CD4-positive, alpha-beta T cell treated with Interleukin-1 beta for 1 hour (primary cell): ENCODE measurements at regions not wholly inside any gene's neighbourhood (a gene's known extent, or its start where the extent isn't known, plus 50 kb on each side); places are given as distances from the start of the nearest gene placed in this dataset.

ENCODE experiments used
- DNase-seq, 2 donors: peaks; one replicate each; pipeline ENCODE4 v3.0.0-alpha.2; 2020 to 2022

DNA sequence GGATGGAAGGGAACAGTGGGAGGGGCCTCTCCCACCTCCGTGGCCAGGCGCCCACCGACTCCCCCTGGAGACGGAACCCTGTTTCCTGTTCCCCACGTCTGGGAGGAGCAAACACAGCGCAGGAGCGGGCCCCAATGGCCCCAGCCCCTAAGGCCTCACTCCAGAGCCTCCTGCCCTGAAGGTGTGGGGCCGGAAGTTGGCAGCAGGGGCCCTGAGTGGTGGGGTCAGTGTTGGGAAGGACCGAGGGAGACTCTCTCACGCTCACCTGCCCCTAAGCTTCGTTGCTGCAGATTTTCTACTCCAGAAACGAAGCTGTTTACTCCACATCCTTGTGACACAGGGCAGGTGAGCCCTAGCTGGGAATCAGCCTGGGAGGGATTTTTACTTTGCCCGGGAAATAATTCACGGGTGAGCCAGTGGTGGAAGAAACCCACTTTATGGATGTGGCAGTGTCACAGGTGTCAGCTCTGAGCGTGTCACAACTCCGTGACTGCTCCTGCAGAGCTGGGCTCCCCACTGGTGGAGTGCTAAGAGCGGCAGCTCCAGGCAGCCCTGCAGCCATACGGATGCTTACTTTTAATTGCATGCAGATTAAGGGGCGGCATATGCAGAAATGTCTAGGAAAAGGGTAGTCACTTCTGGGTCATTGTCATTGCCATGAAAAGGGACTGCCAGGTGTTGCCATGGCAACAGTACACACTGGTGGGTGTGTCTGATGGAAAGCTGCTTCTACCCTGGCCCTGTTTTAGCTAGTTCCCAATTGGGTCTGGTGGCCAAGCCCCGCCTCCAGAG is 77.5 kb upstream of the OLFM1 start:
- no peak for DNase-seq

DNA sequence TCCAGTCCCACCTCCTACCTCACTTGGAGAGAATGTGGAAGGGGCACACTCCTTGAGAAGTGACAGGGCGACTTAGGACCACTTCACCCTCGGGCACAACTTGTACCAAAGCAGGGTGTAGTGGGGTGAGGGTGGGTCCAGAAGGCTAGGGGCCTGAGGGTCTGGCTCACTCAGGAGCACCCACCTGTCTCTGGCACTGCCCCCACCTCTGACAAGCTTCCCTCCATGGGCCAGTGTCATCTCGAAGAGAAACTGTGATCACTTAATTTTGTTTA is 76.9 kb upstream of the OLFM1 start:
- DNase-seq: no peak

DNA sequence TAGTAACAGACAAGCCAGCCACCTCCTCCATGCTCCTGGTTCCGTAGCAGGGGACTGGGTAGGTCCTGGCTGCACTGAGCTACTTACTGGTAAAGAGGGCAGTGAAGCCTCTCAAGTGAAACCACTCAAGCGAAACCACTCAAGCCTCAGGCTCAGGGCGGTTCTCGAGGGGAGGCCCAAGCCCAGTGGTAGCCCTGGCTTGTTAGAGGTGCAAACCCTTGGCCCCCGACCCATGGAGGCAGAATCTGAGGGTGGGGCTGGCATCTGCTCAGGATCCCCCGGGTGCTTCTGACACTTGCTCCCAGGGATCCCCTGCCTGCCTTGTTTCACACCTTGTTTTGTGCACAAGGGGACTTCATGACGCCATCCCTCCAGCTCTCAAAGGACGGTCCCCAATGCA is 76.5 kb upstream of the OLFM1 start:
- no peak for DNase-seq

DNA sequence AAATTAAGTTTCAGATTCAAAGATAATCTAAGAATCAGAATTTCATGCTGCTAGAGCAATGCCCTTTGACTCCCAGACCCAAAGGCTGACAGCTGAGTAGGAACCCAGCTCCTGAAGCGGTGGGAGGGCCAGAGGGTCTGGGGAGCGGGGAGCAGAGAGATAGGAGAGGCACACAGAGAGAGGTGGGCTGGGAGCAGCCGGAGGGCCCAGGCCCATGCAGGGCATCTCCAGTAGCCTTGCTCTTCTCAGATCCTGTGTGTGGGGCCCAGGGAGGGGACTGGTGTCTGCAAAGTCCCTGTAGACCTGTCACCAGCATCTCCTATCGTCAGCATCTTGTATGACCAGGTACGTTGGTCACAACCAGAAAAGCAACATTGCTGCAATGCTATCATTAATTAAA is 75.3 kb upstream of the OLFM1 start:
- DNase-seq: no peak

DNA sequence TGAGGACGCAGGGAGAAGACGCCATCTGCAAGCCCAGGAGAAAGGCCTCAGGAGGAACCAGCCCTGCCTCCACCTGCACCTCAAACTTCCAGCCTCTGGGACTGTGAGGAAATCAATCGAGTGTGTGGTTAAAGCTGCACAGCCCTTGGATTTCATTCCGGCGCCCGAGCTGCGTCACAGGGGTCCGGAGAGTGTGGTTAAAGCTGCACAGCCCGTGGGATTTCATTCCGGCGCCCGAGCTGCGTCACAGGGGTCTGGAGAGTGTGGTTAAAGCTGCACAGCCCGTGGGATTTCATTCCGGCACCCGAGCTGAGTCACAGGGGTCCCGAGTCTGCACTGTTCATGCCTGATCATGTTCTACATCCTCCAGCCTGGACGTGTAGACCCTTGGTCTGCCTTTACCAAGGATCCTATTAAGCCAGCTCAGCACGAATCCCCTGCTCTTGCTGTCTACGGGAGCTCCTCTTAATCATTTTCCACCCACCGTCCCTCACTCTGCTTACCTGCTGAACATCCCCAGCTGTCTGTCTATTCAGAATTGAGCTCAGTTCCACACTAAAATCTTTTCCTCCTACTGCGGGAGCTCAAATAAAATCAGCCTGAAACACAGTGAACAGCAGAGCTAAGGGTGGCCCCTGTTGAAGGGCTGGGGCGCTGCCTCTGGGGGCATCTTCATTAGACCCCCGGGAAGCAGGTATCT is 73.0 kb upstream of the OLFM1 start:
- DNase-seq: no peak

DNA sequence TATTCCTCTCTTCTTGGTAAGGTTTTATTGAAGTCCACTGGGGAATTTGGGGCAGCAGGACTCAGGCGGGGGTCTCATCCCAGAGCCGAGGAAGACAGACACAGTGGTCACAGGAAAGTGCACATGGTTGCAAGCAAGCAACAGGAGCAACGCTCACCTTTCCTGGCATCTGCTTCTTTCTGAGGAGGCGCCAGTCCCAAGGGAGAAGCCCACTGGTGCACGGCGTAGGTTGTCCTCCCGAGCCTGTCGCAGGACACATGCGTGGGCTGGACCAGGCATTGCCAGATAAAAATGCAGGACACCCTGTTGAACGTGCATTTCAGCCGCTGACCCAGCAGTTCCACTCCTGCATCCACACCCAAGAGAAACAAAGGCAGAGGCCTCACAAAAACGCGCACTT is 72.4 kb upstream of the OLFM1 start:
- DNase-seq: no peak

DNA sequence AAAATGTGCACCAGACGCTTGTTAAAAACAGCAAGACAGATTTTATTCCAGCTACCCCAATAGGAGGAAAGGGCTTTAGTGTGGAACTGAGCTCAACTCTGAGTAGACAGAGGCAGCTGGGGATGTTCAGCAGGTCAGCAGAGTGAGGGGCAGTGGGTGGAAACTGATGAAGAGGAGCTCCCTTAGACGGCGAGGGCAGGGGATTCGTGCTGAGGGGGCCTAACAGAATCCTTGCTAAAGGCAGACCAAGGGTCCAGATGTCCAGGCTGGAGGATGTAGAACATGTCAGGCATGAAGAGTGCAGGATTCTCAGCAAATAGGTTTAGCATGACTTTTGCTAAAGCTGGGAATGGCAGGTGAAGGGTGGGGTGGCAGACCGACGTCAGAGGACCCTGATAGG is 71.9 kb upstream of the OLFM1 start:
- DNase-seq: no peak

DNA sequence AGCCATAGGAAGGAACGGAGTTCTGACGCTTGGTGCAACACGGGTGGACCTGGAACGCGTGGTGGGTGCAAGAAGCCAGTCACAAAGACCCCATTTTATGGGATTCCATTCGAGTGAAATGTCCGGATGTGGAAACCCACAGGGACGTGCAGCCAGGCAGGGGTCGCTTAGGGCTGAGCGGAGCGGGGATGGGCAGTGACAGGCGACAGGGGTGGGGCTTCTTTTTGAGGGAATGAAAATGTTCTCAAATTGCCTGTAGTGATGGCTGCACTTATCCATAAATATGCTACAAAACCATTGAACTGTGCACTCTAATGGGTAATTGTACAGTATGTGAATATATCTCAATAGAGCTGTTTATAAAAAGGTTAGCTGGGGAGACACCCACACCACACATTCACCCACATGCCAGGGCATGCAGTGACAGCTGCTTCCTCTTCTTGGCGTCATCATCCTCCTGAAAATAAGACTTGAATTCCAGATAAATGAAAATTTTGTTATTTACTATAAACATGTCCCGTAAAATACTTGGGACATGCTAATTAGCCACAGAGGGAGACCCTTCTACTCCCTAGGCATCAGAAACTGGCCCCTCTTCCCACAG is 71.3 kb upstream of the OLFM1 start:
- DNase-seq: no peak

DNA sequence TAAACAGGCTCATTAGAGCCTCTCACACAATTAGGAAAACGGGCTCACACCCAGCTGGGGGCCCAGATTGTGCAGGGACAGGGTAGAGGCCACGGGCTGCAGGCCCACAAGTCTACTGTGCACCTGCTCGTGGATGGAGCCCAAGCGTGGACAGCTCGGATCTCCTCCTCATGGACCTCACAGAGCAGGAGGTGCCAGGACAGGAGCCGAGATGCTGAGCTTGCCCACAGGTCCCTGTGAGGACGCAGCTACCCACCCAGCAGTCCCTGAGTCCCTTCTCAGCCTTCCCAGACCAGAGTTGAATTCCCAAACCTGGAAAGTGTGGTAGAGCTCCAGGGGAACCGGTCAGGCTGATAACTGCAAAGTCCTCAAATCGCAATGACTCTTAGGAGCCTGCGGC is 70.6 kb upstream of the OLFM1 start:
- DNase-seq: no peak

DNA sequence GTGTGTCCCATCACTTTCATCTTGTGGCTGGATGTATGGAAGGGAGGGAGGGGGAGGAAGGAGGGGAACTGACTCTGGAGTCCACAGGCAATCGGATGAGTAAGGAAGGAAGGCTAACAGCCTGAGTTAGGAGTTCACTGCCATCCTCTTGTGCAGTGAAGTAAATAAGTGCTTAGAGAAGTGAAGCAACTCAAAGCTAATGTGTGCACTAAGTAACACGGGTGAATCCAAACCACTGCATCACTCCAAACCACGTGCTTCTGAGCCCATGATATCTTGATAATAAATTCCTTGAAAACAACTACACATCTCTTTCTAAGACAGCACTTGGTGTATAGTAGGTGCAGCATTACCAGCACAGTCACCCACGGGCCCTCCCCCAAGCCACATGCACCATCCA is 69.6 kb upstream of the OLFM1 start:
- no peak for DNase-seq

DNA sequence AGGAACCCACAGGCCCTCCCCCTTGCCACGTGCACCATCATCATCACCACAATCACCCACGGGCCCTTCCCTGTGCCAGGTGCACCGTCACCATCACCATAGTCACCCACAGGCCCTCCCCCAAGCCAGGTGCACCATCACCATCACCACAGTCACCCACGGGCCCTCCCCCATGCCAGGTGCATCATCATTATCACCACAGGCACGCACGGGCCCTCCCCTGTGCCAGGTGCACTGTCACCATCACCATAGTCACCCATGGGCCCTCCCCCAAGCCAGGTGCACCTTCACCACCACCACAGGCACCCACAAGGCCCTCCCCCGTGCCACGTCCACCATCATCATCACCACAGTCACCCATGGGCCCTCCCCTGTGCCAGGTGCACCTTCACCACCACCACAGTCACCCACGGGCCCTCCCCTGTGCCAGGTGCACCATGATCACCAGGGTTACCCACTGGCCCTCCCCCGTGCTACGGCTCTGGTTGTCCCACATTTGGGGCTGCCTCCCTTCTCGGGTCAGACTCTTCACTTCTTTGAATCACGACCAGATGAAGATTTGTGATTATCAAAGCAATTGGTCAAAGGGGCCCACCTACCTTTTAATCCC is 69.1 kb upstream of the OLFM1 start:
- DNase-seq: no peak

DNA sequence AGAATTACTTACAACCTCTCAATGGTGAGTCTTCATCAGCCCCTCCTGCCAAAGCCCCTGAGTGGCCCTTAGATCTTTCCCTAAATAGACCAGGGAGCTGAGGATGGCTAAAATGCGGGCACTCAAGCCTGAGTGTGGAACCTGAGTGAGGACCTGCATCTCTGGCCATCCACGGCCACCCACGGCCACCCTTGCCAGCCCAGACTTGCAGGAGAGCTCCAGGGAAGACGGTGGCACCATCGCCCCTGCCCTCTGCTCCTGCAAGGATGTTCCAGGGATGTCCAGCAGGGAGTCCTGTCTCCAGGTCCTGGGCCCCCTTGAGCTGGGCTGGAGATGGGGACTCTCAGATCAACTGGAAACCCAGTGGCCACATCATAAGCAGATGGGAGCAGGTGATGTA is 68.2 kb upstream of the OLFM1 start:
- DNase-seq: no peak

DNA sequence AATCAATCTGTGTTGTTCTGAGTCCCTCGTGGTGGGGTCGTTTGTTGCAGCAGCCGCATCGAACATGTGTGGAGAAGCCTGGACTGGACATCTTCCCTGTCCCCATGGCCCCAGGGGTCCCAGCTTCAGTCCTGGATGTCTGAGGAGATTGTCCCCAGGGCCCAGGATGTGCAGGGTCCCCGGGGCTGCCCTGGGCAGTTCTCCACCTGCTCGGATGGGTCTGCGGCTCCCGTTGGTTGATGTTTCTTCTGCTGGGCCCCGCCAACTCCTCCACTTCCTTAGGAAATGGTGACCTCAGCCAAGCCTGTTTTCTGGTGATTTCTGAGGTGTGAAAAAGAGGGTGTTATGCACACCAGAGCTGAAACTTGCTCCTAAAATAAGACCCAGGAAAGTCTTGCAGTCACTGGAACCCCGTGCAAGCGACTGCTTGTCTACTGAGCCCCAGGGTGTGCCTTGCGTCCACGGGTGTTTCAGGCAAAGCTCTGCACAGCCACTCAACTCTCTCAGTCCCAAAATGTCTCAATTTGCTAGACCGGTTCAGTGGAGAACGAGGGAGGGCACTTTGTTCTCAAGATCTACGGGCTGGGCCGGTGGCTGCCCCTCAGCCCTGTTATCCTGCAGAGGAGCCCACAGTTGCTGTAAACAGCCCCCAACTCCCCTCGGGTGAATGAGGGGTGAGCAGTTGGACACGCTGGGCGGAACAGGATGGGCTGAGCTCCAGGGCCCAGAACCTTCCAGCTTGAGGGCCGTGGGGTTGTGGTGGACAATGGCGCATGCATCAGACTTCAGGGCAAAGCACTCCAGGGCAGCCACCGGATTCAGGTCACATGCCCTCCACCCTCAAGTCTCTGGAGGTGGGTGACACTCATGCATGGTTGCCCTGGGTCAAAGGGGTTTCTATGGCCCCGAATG is 66.7 kb upstream of the OLFM1 start:
- DNase-seq: no peak

DNA sequence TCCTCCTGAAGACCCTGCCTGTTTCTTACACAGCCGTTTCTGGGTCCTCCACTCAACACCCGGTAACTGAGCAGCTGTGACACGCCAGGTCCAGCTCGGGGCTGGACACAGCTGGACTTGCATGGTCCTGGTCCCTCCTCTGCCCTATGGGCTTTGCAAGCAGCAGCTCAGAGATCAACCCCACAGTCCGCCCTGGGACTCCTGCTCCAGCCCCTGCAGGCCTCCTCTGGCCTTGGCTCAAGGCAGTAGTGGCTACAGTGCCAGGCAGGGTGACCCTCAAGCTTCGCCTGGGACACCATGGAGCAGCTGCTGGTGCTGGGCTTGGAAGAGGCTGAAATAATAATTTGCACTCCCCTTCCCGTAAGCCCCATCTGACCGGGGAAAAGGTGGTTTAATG is 66.1 kb upstream of the OLFM1 start:
- DNase-seq: no peak

DNA sequence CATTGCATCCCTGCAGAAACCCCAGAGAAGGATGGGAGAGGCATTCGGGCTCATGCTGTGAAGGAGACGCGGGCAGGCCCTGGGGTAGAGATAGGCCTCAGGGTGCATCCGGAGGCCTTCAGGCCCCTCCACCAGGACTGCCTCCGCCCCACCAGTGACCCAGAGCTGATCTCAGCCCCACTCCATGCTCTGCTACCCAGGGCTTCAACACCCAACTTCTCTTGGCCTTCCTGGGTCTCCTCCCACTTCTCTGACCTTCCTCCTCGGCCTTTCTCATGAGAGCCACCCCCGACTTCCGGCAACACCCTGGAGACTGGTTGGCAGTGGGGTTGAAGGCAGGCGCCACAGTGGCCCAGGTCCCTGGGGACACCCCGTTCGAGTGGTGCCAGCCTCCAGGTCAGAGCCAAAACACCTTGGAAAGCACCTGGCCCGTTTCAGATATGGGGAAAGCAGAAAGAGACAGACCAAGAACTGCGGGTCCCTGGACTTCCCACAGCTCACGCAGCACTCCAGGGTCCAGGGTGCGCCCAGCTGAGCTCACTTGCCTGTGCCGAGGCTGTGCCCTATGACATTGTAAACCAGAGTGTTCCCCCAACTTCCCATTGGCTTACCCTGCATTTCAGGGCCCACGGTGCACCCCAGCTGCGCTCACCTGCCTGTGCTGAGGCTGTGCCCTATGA is 65.1 kb upstream of the OLFM1 start:
- no peak for DNase-seq

DNA sequence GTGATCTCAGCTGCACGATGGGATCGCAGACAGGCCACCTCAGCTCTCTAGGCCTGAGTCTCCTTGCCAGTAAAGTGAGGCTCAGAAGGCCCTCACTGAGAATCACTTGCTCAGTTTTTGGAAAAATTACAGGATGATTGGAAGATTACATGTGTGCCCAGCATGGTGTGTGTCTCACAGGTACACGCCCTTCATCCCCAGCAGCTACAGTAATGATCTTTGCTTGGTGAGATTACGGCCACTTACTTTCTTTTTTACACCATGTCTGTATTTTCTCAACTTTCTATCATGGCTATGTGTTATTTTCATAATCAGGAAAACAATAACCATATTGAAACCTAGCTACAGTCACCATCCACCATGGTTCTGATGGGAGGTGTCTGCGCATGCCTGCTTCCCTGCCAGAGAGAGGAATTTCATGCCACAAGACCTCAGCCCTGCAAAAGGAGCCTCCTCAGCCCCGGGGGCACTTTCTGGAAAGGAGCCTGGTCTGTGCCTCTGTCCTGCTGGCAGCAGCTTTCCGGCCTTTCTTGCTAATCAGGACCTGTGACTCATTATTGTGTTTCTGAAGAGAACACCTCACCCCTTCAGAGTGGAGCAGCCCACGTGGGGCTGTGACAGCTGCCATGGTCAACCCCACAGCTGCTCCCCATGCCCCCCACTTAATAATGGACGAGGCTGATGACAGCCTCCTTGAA is 64.2 kb upstream of the OLFM1 start:
- no peak for DNase-seq

DNA sequence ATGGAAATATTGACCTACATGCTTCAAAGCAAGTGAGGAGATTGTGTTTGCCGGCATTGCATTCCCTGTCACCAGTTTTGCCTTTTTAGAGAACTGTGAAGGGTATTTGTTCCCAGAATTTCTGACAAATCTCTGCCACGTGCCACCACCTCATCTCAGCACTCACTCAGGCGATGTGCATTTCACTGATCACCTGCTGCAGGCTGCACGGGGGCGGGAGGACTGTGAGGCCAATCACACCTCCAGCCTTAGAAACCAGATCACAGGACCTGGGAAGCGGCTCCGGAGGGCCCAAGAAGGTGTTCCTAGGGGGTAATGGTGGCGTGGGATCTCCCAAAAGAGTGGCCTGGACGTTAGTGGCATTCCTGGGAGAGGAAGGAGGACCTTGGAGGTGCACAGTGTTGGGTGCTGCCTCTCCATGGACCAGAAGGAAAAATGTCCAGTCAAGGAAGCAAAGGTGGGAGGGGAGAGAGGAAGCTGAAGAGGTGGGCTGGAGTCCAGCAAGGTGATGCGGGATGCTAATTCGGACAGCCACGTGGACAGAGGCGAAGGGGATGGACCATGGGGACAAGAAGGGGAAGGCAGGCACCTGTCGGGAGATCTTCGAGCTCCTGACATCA is 63.6 kb upstream of the OLFM1 start:
- no peak for DNase-seq

DNA sequence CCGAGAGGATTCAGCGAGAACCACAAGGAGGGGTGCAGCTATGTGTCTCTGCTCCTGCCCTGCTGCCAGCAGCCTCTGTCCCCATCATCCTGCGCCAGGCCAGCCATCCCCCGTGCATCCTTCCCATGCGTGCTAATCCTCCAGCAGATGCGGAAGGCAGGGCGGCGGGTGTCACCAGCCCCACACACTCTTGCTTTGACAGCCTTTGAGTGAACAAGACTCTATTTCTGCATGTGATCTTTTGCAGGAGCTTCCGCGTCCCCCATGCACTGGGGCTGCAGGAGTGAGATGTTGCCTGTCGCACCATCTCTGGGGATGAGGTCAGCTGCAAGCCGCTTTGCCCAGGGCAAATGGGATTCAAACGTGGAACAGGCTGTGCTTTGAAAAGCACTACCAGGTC is 58.0 kb upstream of the OLFM1 start:
- no peak for DNase-seq

DNA sequence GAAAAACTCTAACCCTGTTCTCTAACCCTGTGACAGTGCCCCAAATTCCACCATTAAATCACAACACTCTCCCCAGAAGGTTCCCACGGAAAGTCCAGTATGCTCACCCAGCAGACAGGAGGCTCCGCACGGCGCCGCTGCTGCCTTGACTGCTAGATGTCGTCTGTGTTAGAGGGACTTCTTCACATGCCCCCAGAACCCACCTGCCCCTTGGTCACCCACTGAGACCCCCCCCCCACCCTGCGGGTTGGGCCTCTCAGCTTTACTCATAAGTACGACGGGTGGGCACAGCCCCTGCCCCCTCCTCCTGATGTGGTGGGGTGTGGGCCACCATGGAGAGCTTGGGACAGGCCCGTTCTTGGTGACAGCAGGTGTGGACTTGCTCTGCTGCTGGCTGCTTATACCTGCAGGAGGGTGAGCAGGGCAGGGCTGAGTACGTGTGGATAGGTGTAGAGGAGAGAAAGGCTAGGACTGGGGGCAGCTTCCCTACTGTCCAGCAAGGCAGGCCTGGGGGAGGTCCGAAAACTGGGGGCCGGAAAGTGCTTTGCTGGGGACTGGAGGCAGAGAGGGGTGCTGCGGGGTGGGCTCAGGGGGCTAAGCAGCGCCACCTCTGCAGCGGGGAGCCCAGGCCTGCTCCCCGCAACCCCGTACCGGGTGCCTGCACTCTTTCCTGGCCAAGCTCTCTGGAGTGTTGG is 57.5 kb upstream of the OLFM1 start:
- no peak for DNase-seq

DNA sequence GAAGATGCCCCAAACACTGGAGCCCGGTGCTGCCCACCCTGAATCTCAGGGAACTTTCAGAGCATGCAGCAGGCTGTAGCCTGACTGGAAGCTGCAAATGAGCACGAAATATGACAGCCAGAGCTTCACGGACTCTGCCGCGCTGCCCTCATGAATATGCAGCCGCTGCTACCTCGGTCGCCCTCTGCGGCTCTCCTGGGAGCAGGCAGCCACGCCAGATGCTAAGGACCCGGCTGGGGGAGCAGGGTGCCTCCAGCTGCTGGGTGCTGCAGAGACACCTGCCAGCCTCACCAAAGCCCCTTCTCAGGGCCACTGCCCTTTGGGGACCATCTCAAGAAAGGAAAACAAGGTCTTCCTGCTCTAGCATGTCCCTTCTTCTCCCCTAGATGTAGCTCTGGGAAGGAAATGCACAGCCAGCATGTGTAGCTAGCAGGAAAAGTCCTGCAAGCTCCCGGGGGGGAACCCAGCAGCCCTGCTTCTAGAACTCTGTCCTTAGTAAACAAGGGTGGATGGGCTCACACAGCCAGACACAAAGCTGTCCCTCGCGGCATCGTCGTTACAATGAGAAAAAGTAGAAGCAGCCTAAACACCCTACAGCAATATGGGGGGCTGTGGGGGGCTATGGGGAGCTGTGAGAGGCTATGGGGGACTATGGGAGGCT is 56.8 kb upstream of the OLFM1 start:
- DNase-seq: no peak
